Bronchial epithelial cell (primary cell): ENCODE measurements at regions not wholly inside any gene's neighbourhood (a gene's known extent, or its start where the extent isn't known, plus 50 kb on each side); places are given as distances from the start of the nearest gene placed in this dataset.

Experiments
- DNase-seq: peaks from one replicate; pipeline ENCODE4 v3.0.0-alpha.2; 2010; ENCODE audit warnings: low read depth
- FAIRE-seq: peaks from 2 replicates; lab custom pipeline; 2011; peaks lifted over from hg19 to GRCh38; lab: Jason Lieb, UNC
- H3K27me3 ChIP-seq: 2 replicates; pipeline ENCODE4 v1.5.1; 2011; ENCODE audit warnings: low read length; ENCODE audit not compliant: control insufficient read depth, insufficient read depth
- H3K36me3 ChIP-seq: 2 replicates; pipeline ENCODE4 v1.5.1; 2011; ENCODE audit warnings: low read length; ENCODE audit not compliant: control insufficient read depth, insufficient read depth
- H3K4me3 ChIP-seq: 2 replicates; pipeline ENCODE4 v1.5.1; 2011; ENCODE audit warnings: mild to moderate bottlenecking, low read depth, low read length, control low read depth
- CTCF ChIP-seq: IDR thresholded peaks from 2 replicates; pipeline ENCODE4 v1.5.1; 2011; ENCODE audit warnings: mild to moderate bottlenecking, moderate library complexity, low read length, control low read depth, inconsistent platforms; ENCODE audit not compliant: insufficient read depth, severe bottlenecking

GRCh38 chr10:44759122-44759521, 152.0 kb upstream of the TMEM72 start:
- FAIRE-seq (no peak), DNase-seq (no peak)
- no peaks in the 10 kb centered on the region for H3K36me3 ChIP-seq
- H3K27me3 ChIP-seq: no peaks in the 10 kb centered on the region
- H3K4me3 ChIP-seq: no peak overlapping the region
- TF ChIP-seq CTCF: no peak

GRCh38 chr10:44760513-44760912, 150.6 kb upstream of the TMEM72 start:
- Histone ChIP-seq H3K36me3 (no peaks in the 10 kb centered on the region), H3K27me3 (no peaks in the 10 kb centered on the region), H3K4me3 (no peak overlapping the region)
- TF ChIP-seq CTCF: no peak
- FAIRE-seq (no peak), DNase-seq (no peak)

GRCh38 chr10:44761076-44761475, 150.1 kb upstream of the TMEM72 start:
- Histone ChIP-seq H3K36me3 (no peaks in the 10 kb centered on the region), H3K4me3 (no peak overlapping the region), H3K27me3 (no peaks in the 10 kb centered on the region)
- no peak for DNase-seq
- TF ChIP-seq CTCF: no peak
- no peak for FAIRE-seq

- H3K36me3 ChIP-seq: no peaks in the 10 kb centered on the region
- no peaks in the 10 kb centered on the region for H3K27me3 ChIP-seq
- TF ChIP-seq CTCF: no peak
- FAIRE-seq: no peak
- no peak overlapping the region for H3K4me3 ChIP-seq
- no peak for DNase-seq
Observed at GRCh38 chr10:44763331-44763730, 147.8 kb upstream of the TMEM72 start.

GRCh38 chr10:44765299-44765698, 145.8 kb upstream of the TMEM72 start:
- no peak for TF ChIP-seq CTCF
- no peak for DNase-seq
- FAIRE-seq: no peak

GRCh38 chr10:44766631-44767030, 144.5 kb upstream of the TMEM72 start:
- no peak for TF ChIP-seq CTCF
- Histone ChIP-seq H3K4me3 (no peak overlapping the region), H3K36me3 (no peaks in the 10 kb centered on the region), H3K27me3 (no peaks in the 10 kb centered on the region)
- DNase-seq (no peak), FAIRE-seq (no peak)

More at GRCh38 chr10:44765299-44765698, 145.8 kb upstream of the TMEM72 start:
- Histone ChIP-seq H3K27me3 (no peaks in the 10 kb centered on the region), H3K36me3 (no peaks in the 10 kb centered on the region), H3K4me3 (no peak overlapping the region)
